Left lung (tissue), 4 donors: ENCODE measurements at regions not wholly inside any gene's neighbourhood (a gene's known extent, or its start where the extent isn't known, plus 50 kb on each side); places are given as distances from the start of the nearest gene placed in this dataset.

Source experiments
- ATAC-seq: fragments of 200-7000 bp; cut with Tn5 transposase; one replicate; pipeline ENCODE4 v1.9.1; 2020; ENCODE audit warnings: moderate library complexity
- DNase-seq, 4 donors: peaks; one replicate each; pipeline ENCODE4 v3.0.0-alpha.2; 2013 to 2020
- H3K27ac ChIP-seq, 2 donors: fragments of 200-600 bp; sonication (generic) in 1 of 2; one replicate each; pipeline versions ENCODE4 v1.5.0 to v1.8.0; 2020 to 2021
- H3K27me3 ChIP-seq, 2 donors: fragments of 200-600 bp; sonication (generic) in 1 of 2; one replicate each; pipeline versions ENCODE4 v1.5.0 to v1.8.0; 2020 to 2021
- H3K36me3 ChIP-seq, 2 donors: fragments of 200-600 bp; sonication (generic) in 1 of 2; one replicate each; pipeline versions ENCODE4 v1.5.0 to v1.8.0; 2020 to 2021
- H3K4me1 ChIP-seq, 2 donors: fragments of 200-600 bp; one replicate each; pipeline ENCODE4 v1.8.0; 2021
- H3K4me3 ChIP-seq, 2 donors: fragments of 200-600 bp; sonication (generic) in 1 of 2; one replicate each; pipeline versions ENCODE4 v1.5.0 to v1.8.0; 2020 to 2021; ENCODE audit warnings: mild to moderate bottlenecking in 1 of 2
- H3K9me3 ChIP-seq, 2 donors: fragments of 200-600 bp; sonication (generic) in 1 of 2; one replicate each; pipeline versions ENCODE4 v1.5.0 to v1.8.0; 2020 to 2021
- intact Hi-C, 2 donors: fragments of 100-400 bp; cut with DNase I; formaldehyde crosslinking; loops; one replicate each; pipeline versions ENCODE4 v1.11.2 to v1.14.2; 2022
- TF ChIP-seq, protein P1 (sequence below), 2 donors: fragments of 200-600 bp; sonication (generic) in 1 of 2; IDR thresholded peaks; one replicate each; pipeline versions ENCODE4 v1.5.0 to v1.8.0; 2021; ENCODE audit warnings: antibody characterized with exemption in 2 of 2
- donor health status: DM: no; HTN: yes; CAD: no.
- donor health status: DM: no; HTN: no; CAD: no.

DNA sequence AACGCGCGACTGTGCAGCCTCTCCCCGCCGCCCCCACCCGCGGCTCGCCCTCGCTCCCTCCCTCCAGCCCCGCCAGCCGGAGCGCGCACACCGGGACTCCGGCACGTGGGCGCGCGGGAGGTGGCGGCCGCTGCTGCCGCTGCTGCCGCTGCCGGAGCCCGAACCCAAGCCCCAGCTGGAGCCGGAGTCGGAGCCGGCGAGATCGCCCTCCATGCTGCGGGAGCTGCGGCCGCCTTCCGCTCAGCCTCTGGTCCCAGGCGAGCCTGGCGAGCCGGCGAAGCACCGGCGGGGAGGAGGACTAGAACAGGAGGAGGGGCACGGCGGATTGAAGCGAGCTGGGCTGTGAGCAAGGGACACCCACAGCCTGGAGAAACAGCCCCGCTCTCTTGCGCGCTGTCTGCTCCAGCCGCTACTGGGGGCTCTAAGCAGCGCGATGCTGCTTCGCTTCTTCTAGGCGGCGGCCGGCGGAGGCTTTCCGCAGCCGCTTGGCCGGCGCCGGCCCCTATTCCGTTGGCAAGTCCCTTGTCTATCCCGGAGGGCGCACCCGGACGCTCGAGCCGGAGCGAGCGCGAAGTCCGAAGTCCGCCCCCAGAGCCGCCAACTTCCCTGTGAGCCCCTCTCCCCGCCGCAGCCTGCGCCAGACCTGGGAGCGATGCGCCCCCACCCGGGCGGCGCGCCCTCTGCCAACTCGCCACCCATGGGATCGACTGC, 598.7 kb upstream of the SGCD start:
- Histone ChIP-seq H3K9me3 (no peaks in the 10 kb centered on the region), H3K4me1 (peaks cover 5 to 6% of the 10 kb centered on the region in 2 donors), H3K4me3 (peak overlapping the region; percentile 5 to 21), H3K27me3 (peaks cover 52 to 82% of the 10 kb centered on the region in 2 donors), H3K36me3 (no peaks in the 10 kb centered on the region), H3K27ac (no peak overlapping the region)
- DNase-seq, result peak; percentile 38 to 80 (median 60)
- ATAC-seq, result peak; percentile 93
- intact Hi-C loops, result no loop called here
- TF ChIP-seq, protein P1, sequence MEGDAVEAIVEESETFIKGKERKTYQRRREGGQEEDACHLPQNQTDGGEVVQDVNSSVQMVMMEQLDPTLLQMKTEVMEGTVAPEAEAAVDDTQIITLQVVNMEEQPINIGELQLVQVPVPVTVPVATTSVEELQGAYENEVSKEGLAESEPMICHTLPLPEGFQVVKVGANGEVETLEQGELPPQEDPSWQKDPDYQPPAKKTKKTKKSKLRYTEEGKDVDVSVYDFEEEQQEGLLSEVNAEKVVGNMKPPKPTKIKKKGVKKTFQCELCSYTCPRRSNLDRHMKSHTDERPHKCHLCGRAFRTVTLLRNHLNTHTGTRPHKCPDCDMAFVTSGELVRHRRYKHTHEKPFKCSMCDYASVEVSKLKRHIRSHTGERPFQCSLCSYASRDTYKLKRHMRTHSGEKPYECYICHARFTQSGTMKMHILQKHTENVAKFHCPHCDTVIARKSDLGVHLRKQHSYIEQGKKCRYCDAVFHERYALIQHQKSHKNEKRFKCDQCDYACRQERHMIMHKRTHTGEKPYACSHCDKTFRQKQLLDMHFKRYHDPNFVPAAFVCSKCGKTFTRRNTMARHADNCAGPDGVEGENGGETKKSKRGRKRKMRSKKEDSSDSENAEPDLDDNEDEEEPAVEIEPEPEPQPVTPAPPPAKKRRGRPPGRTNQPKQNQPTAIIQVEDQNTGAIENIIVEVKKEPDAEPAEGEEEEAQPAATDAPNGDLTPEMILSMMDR (IDR thresholded peaks at IDR 0.05), result no peak

DNA sequence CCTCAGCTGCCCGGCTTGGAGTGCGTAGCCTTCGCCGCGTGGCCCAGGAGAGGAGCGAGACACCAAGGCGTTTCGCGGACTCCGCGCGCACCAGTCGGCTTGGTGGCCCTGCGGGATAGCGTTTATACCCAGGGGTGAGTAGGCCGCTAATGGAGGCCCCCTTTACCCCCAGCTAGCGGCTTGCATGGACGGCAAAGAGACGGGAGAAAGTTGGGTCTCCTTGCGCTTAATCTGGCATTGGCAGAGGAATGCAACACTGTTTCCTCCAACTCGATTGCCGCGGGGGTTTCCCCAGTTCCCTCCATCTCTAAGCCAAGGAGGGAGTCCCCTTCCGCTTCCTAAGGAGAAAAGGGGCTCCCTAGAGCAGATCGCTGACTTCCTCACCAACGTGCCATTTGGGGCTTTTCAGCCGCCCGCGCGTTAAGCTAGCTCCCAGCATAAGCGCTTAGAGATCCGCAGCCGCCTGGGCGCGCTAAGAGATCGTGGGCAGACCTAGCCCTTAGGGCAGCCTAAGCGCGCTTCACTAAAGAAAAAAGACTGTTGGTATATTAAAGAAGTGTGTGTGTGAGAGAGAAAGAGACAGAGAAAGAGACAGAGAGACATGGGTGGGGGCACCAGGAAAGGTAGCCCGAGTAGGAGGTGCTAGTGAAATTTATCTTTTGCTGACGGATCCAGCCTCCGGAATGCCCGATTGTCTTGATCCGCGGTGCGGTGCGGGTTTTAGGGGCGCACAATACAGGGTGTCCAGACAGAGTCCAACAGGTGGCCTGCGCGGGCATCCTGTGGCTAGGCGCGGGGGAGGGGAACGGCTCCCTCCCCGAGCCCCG, 597.9 kb upstream of the SGCD start:
- peaks cover 52 to 81% of the 10 kb centered on the region in 2 donors for H3K27me3 ChIP-seq
- no peak overlapping the region for H3K27ac ChIP-seq
- ATAC-seq (peak; percentile 41), DNase-seq (peak in 1 of 4 donors; percentile 54)
- intact Hi-C loops, result no loop called here
- no peaks in the 10 kb centered on the region for H3K9me3 ChIP-seq
- H3K4me1 ChIP-seq, result peaks cover 5 to 6% of the 10 kb centered on the region in 2 donors
- TF ChIP-seq, protein P1 (IDR thresholded peaks at IDR 0.05), result no peak
- H3K36me3 ChIP-seq, result no peaks in the 10 kb centered on the region
- peak overlapping the region in 1 of 2 donors; percentile 21 for H3K4me3 ChIP-seq

DNA sequence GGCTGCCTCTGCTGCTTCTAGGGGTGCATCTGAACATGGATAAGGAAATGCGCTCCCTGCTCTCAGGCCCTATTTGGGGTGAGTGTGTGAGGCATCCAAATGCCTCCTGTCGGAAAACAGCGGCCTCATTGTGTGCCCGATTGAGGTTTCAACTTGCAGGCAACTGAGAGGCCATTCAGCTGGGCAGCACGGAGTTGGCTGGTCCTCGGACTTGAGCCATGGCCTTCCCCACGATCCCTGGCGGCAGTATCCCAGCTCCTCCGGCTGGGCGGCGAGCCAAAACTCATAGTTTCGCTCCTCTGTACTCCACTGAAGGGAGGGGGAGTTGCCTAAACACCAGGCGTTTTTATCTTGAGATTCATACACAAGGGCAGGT, 597.3 kb upstream of the SGCD start:
- no peak for ATAC-seq

DNA sequence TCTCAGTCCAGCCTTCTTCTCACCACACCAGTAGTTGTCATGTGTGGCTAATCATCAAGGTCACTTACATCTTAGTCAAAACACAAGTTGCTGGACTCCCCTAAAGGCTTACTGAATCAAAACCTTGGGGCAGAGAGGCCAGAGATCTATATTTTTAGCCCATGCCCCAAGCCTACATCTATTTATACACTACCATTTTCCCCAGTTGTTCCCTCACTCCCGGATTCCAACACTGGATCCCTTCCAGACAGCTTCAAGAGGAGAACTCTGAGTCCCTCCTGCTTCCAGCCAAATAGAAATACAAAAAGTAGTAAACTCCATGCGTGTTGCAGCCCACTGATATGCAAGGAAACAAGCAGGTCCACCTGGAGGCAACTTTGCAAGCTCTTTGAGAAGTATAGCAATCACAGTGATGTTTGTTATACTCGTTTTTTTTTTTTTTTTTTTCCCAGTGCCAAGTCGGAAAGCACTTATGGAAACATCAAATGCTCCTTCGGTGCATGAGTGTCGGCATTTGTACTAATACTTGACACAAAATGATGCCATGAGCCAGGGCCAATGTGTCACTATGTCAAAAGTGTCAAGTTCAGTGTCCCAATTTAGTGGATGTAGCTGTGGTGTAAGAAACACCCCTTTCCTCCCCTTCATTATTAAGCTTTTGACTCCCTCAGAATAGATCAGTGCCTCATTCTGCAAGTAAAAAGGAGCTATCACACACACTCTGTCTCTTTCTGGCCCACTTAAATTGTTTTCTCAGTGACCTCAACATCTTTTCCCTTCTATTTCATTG, 594.2 kb upstream of the SGCD start:
- Histone ChIP-seq H3K27me3 (peaks cover 37 to 51% of the 10 kb centered on the region in 2 donors), H3K9me3 (no peaks in the 10 kb centered on the region), H3K4me1 (peaks cover 5 to 6% of the 10 kb centered on the region in 2 donors), H3K27ac (no peak overlapping the region), H3K36me3 (no peaks in the 10 kb centered on the region), H3K4me3 (no peak overlapping the region)
- intact Hi-C loops, result no loop called here
- ATAC-seq (no peak), DNase-seq (no peak)
- TF ChIP-seq, protein P1 (IDR thresholded peaks at IDR 0.05), result no peak

More for the DNA sequence above, 597.3 kb upstream of the SGCD start:
- DNase-seq, result peak in 2 of 4 donors; percentile 10 to 53
- Histone ChIP-seq H3K9me3 (no peaks in the 10 kb centered on the region), H3K27ac (no peak overlapping the region), H3K4me1 (peaks cover 5 to 6% of the 10 kb centered on the region in 2 donors), H3K4me3 (no peak overlapping the region), H3K36me3 (no peaks in the 10 kb centered on the region), H3K27me3 (peaks cover 52 to 76% of the 10 kb centered on the region in 2 donors)
- TF ChIP-seq, protein P1 (IDR thresholded peaks at IDR 0.05), result no peak
- intact Hi-C loops, result no loop called here
